ENCODE measurements at regions not wholly inside any gene's neighbourhood (a gene's known extent, or its start where the extent isn't known, plus 50 kb on each side); places are given as distances from the start of the nearest gene placed in this dataset.
"Not testable (repeated sequence)": the region's sequence is repeated elsewhere in the genome, so short reads cannot be mapped to it uniquely, and the experiment has no call there.

- no peak overlapping the region for H3K27ac Mint-ChIP-seq (ENCODE audit: unreplicated experiment)
- H3K36me3 Mint-ChIP-seq (ENCODE audit: low read depth): no peaks in the 10 kb centered on the region
Observed at GRCh38 chr5:115751176-115751575, 65.3 kb downstream of the CDO1 start.

GRCh38 chr5:115749016-115749415 lies 67.4 kb downstream of the CDO1 start:
- Mint-ChIP-seq H3K4me3 (ENCODE audit: unreplicated experiment) (no peak overlapping the region), H3K36me3 (ENCODE audit: low read depth) (no peaks in the 10 kb centered on the region), H3K4me1 (ENCODE audit: low read depth) (no peaks in the 10 kb centered on the region), H3K27me3 (ENCODE audit: low read depth) (peaks cover 30% of the 10 kb centered on the region), H3K9me3 (ENCODE audit: low read depth) (peaks cover 17% of the 10 kb centered on the region), H3K27ac (ENCODE audit: unreplicated experiment) (no peak overlapping the region)
- TF ChIP-seq CTCF (IDR thresholded peaks at IDR 0.05): no peak
- DNase-seq (ENCODE audit: low spot score): no peak

More at GRCh38 chr5:115751176-115751575, 65.3 kb downstream of the CDO1 start:
- H3K4me3 Mint-ChIP-seq (ENCODE audit: unreplicated experiment): no peak overlapping the region
- peaks cover 32% of the 10 kb centered on the region for H3K27me3 Mint-ChIP-seq (ENCODE audit: low read depth)
- H3K9me3 Mint-ChIP-seq (ENCODE audit: low read depth): peaks cover 3% of the 10 kb centered on the region
- TF ChIP-seq CTCF (IDR thresholded peaks at IDR 0.05): no peak
- DNase-seq (ENCODE audit: low spot score): no peak
- H3K4me1 Mint-ChIP-seq (ENCODE audit: low read depth): no peaks in the 10 kb centered on the region

- not testable (repeated sequence) for H3K27ac Mint-ChIP-seq (ENCODE audit: unreplicated experiment); DNase-seq (ENCODE audit: low spot score); H3K36me3 Mint-ChIP-seq (ENCODE audit: low read depth); H3K4me1 Mint-ChIP-seq (ENCODE audit: low read depth); H3K4me3 Mint-ChIP-seq (ENCODE audit: unreplicated experiment)
- peaks cover 26% of the 10 kb centered on the region for H3K27me3 Mint-ChIP-seq (ENCODE audit: low read depth)
- H3K9me3 Mint-ChIP-seq (ENCODE audit: low read depth): peaks cover 28% of the 10 kb centered on the region
Observed at GRCh38 chr5:115739245-115739644, 77.2 kb downstream of the CDO1 start.

- Mint-ChIP-seq H3K36me3 (ENCODE audit: low read depth) (peaks cover 3% of the 10 kb centered on the region), H3K4me3 (ENCODE audit: unreplicated experiment) (no peak overlapping the region), H3K27ac (ENCODE audit: unreplicated experiment) (no peak overlapping the region), H3K9me3 (ENCODE audit: low read depth) (peaks cover 23% of the 10 kb centered on the region), H3K27me3 (ENCODE audit: low read depth) (peaks cover 28% of the 10 kb centered on the region), H3K4me1 (ENCODE audit: low read depth) (no peaks in the 10 kb centered on the region)
- DNase-seq (ENCODE audit: low spot score): no peak
- no peak for TF ChIP-seq CTCF (IDR thresholded peaks at IDR 0.05)
Observed at GRCh38 chr5:115738830-115739229, 77.6 kb downstream of the CDO1 start.

- Mint-ChIP-seq H3K27ac (ENCODE audit: unreplicated experiment) (no peak overlapping the region), H3K9me3 (ENCODE audit: low read depth) (peaks cover 16% of the 10 kb centered on the region), H3K4me3 (ENCODE audit: unreplicated experiment) (no peak overlapping the region), H3K36me3 (ENCODE audit: low read depth) (peaks cover 1% of the 10 kb centered on the region), H3K4me1 (ENCODE audit: low read depth) (no peaks in the 10 kb centered on the region), H3K27me3 (ENCODE audit: low read depth) (peaks cover 36% of the 10 kb centered on the region)
- no peak for TF ChIP-seq CTCF (IDR thresholded peaks at IDR 0.05)
- no peak for DNase-seq (ENCODE audit: low spot score)
Observed at GRCh38 chr5:115737452-115737851, 79.0 kb downstream of the CDO1 start.

GRCh38 chr5:115736690-115737005 lies 79.8 kb downstream of the CDO1 start:
- DNase-seq (ENCODE audit: low spot score): no peak
- H3K4me3 Mint-ChIP-seq (ENCODE audit: unreplicated experiment): no peak overlapping the region
- H3K27ac Mint-ChIP-seq (ENCODE audit: unreplicated experiment): no peak overlapping the region
- H3K36me3 Mint-ChIP-seq (ENCODE audit: low read depth): peaks cover 1% of the 10 kb centered on the region
- H3K4me1 Mint-ChIP-seq (ENCODE audit: low read depth): no peaks in the 10 kb centered on the region
- H3K27me3 Mint-ChIP-seq (ENCODE audit: low read depth): peaks cover 34% of the 10 kb centered on the region
- peaks cover 14% of the 10 kb centered on the region for H3K9me3 Mint-ChIP-seq (ENCODE audit: low read depth)
- no peak for TF ChIP-seq CTCF (IDR thresholded peaks at IDR 0.05)
